GM12874 (cell line): ENCODE measurements at regions not wholly inside any gene's neighbourhood (a gene's known extent, or its start where the extent isn't known, plus 50 kb on each side); places are given as distances from the start of the nearest gene placed in this dataset.

ENCODE experiments used
- CTCF ChIP-seq: IDR thresholded peaks from 2 replicates; pipeline ENCODE4 v1.5.1; 2011; ENCODE audit warnings: low read depth, mild to moderate bottlenecking, control low read depth, low read length, moderate library complexity; ENCODE audit not compliant: insufficient read depth

DNA sequence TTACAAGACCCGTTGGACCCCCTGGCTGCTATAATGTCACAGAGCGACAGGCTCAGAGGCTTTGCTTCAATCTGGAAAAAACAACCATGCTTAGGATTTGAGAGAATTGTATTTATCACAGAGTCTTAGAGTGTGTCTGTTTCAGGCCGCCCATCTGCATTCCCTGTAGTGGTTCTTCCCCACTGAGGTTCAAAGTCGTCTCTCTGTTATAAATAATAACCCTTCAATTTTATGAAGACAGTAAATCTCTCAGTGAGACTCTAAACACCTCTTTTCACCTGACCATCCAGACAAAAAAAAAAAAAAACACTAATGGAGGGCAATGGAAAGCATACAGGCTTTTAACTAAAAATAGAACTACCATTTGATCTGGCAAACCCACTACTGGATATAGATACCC, 565.4 kb upstream of the AUTS2 start:
- TF ChIP-seq CTCF, result no peak

DNA sequence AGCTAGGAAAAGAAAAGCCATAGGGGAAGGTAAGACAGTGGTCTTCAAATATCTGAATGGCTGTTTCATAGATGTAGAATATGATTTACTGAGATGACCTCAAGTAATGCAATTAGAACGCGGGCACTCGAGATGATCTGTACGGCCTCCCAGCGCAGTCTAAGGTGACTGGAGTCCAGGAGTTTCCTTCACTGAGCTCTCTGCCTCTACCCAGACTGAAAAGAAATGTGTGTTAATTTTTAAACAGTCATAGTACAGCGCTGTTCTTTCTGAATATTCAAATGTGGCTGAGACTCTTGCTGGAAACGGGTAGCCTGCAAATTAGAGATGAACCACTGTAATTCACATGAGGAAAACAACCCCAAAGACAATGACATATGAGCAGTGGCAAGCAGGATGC, 562.4 kb upstream of the AUTS2 start:
- no peak for TF ChIP-seq CTCF

DNA sequence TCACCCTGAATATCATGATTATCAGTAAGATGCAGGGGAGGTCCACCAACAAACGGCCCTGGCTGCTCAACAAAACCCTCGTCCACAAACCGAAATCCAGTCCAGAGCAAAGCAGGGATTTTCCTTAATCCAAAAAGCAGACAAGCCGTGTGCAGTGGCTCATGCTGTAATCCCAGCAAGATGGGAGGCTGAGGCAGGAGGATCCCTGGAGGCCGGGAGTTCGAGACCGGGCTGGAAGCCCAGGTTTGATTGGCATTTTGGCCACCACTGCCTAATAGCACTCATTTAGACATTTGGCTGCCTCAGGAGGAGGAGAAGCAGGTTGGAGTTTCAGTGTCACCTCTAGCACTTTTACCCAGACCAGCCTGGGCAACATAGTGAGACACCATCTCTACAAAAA, 562.0 kb upstream of the AUTS2 start:
- no peak for TF ChIP-seq CTCF

GRCh38 chr7:69038915-69039314, 559.4 kb upstream of the AUTS2 start:
- no peak for TF ChIP-seq CTCF

- TF ChIP-seq CTCF, result no peak
Observed at GRCh38 chr7:69042138-69042537, 556.1 kb upstream of the AUTS2 start.

DNA sequence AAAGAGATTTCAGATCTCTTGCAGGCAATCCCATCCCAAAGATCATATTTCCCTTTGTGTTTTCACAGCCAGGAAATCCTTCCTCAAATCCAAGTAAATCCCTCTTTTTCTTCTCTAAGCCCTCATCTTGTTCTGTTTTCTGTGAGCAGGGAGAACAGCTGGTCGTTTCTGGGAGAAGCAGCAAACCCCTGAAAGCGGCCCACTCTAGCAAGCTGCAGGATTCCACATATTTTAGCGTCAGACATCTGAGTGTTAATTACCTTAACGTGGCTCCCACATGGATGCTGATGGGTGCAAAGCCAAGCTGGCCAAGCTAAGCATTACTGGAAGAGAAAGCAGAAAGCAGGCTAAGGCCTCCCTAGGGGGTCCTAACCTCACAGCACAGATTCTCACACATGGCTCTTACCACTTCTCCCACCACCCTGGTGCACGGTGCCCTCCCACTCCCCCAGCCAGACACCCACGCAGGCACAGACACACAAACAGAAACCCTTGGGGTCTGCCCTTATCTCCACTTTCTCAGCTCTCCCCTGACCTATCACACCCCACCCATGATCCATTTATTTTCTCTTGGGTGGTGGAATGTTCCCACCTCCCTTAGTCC, 551.0 kb upstream of the AUTS2 start:
- no peak for TF ChIP-seq CTCF

DNA sequence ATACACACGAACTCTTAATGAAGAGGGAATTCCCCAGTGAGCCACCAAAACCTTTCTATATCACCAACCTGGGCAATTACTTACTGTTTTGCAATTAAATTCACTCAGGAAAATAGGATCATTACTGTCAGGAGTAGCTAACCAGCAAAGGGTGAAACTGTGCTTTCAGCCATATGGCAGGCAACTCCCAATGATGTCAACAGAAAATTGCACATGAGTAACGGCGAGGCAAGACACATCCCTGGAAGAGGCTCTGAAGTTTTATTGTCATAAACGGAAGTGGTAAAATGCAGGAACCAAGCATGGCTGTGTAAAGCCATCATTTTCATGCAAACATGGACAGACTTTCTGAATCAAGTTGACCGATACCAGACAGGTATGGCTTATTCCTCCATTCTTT, 548.9 kb upstream of the AUTS2 start:
- TF ChIP-seq CTCF, result no peak

- no peak for TF ChIP-seq CTCF
Observed at GRCh38 chr7:69052447-69052846, 545.8 kb upstream of the AUTS2 start.
